GM18508 (cell line): ENCODE measurements at regions not wholly inside any gene's neighbourhood (a gene's known extent, or its start where the extent isn't known, plus 50 kb on each side); places are given as distances from the start of the nearest gene placed in this dataset.

Source experiments
- ATAC-seq: cut with Tn5 transposase; IDR thresholded peaks from one replicate; pipeline ENCODE4 v1.9.1; 2021; ENCODE audit warnings: moderate number of reproducible peaks; ENCODE audit not compliant: insufficient read depth, unreplicated experiment

DNA sequence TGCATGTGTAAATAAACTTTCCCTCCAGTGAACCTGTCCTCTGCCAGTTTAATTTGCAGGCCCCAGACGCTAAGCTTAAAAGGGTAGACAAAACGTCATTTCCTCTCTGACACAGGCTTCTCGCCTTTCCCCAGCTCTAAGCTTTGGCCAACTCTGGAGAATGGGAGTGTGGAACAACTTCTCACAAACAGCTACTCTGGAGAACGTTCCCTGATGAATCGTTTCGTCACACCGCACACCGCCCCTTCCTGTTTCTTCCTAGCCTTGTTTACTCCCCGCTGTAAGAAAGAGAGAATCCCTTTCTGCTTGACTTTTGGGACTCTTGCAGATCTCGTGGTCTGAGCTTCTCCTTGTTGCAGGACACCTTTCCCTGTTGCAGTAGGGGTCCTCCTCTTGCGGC, 564.2 kb downstream of the TCERG1L start:
- no peak for ATAC-seq

DNA sequence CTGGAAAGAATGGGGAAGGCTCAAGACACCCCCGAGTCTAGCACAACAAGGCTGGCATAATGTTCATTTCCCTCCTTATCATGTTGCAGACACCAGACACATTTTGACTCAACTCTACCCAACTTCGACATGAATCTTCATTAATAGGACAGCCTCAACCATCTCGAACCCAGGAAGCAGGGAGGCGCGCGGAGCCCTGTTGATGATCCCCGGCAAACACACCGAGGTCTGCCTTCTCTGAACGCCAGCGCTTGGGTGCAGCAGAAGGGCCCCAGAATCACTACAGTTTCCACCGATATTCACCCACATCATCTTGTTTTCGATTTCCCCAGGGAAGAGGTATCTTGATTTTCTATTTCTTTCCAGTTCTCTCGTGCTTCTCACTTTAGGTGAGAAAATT, 563.6 kb downstream of the TCERG1L start:
- ATAC-seq: no peak

DNA sequence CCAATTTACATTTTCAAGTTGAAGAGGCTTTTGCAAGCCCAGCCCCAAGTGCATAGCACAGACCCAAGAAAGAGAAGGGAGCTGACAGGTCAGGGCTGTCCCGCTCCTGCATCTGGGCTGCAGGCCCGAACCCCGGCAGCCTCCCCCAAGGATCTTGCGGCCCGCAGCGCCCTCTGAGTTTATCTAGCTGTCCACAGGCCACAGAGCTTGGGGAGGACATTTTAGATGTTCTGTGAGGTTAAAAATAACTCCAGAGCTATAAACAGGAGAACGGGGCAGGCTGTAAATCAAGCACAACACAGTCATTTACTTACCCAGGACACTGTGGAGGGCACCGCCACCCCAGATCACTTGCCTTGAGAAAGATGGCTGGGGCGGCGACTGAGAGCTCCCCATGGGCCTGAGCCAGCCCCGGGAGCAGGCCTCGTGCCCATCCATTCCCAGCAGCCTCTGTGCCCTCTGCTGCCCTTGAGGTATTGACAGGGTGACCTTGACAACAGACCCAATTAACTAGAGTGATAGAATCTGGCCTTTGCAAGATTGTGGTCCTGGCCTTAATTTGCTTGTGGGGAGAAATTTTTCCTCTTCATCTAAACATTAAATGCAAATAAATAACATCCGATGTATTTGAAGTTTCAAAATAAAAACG, 563.0 kb downstream of the TCERG1L start:
- ATAC-seq: no peak

DNA sequence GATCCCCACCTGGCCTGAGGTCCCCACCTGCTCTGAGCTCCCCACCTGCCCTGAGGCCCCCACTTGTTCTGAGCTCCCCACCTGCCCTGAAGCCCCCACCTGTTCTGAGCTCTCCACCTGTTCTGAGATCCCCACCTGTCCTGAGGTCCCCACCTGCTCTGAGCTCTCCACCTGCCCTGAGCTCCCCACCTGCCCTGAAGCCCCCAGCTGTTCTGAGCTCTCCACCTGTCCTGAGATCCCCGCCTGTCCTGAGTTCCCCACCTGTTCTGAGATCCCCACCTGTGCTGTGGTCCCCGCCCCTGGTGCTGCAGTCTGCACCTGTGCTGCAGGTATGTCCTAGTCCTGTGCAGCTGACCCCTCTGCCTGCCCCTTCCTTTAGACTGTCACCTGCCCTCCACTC, 561.6 kb downstream of the TCERG1L start:
- no peak for ATAC-seq

DNA sequence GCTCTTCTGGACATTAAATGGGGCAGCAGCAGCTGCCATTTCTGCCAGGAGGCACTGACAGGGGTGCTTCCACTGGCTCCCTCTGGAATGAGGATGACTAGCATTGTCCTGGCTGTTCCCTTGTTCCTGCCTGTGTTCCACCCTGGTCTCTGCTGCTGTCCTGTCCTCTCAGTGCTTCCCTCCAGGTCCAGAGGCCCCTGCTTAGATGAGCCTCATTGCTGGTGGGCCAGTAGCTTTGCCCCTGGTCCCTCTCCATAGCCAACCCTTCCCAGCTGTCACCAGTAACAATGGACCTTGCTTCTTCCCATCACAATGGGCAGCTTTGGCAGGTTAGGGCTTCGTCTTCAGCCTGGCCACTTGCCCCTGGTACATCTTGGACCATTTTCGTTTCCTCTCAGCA, 561.1 kb downstream of the TCERG1L start:
- no peak for ATAC-seq

DNA sequence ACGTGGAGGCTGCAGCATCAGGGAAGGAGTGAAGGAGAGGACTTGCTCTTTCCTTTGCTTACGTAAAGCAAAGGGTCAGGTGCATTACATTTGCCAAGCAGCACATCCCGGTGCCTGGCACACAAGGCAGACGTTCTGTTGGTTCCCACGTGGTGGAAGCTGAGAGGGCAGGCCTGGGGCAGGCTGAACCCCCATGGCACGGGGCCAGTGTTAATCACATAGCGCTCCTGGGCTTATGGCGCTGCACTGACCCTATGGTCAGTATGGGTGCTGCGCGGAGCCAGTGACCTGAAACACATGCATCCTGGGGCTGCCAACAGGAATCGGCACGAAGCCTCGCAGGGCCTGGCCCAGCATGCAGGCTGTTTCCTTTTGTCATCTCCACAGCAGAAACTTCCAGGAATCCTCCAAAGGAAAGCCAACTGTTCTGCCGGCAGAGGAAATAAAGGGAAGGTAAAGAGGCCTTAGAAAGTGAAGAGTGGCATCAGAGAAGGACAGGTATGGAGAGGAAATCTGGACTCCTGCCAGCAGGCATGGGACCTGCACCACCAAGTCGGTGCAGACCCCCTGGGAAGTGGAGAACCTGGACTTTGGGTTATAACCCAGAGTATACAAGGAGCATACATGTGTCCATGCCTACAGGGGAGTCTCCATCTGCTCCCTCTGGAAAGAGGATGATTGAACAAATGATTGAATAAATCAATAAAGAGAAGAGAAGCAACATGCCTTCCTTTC, 560.2 kb downstream of the TCERG1L start:
- no peak for ATAC-seq

DNA sequence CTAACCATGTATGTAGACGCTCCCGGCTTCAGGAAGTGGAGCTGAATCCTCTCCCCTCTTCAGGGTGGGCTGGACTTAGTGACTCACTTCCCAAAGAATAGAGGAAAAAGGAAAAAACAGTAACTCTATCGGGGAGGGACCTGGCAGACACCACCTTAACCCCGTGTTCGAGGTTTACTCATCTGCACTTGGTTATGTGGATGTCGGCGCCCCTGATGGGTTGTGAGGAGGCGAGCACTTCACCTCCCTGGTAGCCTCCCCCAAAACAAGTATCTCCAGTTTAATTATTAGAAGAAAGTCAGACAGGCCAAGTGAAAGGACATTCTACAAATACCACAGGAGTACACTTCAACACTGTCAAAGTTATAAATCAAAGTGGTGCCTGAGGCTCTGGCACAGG, 559.7 kb downstream of the TCERG1L start:
- ATAC-seq: no peak

DNA sequence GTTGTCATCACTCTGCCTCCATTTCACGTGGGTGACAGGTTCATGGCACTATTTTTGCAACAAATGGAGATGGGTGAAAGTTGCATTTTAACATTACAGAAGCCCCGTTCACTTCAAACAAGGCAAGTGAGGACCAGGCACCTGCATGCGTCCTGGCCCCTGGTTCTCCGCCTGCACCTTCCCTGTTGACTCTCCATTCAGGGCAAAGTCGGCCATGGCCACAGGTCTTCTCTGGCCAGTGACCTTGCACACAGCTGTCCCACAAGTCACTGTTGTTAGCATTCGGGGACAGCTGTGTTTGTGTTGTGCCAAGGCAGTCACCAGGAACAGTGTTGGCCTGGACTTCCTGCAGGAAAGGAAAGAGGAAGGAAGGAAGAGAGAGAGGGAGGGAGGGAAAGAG, 554.9 kb downstream of the TCERG1L start:
- no peak for ATAC-seq

DNA sequence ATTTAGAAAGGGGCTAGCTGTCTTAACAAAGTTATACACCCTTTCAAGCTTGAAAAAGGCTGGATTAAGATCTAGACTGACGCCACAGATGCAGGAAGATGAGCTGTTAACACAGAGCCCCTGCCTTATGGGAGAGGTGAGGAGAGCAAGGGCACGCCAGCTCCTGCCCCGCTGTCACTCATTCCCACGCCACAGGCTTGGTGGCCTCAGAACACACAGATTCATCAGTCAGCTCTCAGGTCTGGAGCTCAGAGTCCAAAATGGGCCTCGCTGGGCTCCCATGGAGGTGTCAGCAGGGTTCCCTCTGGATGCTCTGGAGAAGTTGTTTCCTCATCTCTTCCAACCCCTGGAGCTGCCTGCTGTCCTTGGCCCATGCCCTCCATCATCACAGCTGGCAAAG, 554.2 kb downstream of the TCERG1L start:
- no peak for ATAC-seq

DNA sequence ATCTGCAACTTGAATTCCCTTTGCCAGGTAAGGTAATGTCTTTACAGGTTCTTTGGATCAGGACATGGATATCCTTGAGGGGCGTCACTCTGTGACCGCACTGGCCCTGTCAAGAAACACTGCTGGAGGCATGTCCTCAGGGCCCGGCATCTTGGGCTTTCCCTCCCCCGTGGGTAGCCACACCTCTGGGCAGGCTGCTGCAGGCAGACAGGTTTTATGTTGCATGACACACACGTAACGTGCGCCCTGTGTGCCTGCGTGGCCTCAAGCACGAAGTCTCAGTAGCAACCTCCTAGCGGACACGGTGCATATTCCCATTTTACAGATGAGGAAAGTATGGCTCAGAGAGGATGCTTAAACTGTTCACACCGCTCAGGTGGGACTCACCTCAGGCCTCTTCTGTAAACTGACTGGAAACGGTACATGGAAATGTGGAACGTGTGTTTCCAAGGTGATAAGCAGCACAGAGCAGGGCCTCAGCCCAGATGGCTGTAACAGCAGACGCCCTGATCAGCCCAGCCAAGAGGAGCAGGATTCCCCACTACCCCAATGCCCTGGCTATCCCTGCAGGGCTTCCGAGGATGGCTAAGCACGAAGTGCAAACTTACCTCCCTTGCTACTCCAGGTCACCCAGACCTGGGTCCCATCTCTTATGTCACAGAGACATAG, 553.6 kb downstream of the TCERG1L start:
- ATAC-seq: no peak

DNA sequence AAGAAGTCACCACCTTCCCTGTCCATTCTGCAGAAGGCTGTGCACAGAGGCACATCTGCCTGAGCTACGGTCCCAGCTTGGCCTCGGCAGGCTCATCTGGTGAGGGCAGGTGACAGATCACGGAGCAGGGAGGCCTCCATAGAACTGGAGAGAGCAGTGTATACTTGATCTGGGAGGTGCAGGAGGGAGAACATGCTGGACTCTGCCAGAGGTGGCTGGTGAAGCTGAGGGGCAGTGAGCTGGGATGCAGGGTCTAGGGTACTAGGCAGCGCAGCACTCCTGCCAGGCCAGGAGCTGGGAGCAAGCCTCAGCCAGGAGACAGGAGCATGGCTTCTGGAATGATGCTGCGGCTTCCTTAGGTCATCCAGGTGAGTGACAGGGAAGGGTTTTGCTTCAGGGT, 553.0 kb downstream of the TCERG1L start:
- no peak for ATAC-seq

DNA sequence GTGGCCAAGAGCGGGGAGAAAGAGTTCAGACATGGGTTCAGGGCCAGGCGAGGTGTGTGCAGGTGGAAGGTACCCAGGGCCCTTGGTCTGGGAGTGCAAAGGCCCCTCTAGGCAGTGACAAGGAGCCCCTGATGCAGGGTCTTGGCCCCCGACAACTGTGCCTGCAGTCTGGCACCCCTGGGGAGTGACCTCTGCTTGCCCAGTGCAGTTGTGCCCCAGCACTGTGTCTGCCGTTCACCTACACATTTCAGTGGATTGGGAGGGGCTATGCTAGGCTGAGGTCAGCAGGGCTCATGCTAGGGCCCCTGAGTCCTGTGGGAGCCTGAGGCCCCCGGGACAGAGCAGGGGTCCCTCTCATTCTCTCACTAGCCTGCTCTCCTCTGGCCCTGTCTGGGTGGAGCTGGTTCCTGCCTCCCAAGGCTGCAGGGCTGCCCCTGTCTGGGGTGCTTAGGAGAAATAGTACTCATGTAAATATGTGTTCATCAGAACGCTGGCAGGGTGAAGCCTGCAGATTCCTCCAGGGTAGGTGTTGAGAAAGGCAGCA, 550.4 kb downstream of the TCERG1L start:
- no peak for ATAC-seq

DNA sequence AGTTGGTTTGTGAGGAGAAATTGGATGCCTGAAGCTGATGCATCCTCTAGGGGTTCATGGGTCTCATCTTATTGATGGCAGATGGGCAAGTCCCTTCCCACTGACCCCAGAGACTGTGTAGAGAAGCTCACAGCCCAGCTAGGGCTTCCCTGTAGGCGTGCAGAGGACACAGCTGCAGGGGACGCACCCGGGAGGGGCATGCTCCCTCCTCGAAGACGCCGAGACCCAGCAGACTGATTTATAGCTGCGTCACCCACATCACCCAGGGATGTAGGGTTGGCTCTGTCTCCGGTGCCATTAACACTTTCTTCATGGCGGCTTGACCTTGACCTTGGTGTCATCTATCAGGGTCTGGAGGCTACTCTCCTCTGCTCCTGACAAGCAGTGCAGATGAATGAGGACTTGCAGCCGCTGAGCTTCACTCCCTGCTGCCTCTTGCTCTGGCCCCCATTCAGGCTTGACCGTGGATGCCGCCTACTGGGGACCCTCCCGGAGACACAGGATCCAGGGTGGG, 549.7 kb downstream of the TCERG1L start:
- ATAC-seq: no peak

DNA sequence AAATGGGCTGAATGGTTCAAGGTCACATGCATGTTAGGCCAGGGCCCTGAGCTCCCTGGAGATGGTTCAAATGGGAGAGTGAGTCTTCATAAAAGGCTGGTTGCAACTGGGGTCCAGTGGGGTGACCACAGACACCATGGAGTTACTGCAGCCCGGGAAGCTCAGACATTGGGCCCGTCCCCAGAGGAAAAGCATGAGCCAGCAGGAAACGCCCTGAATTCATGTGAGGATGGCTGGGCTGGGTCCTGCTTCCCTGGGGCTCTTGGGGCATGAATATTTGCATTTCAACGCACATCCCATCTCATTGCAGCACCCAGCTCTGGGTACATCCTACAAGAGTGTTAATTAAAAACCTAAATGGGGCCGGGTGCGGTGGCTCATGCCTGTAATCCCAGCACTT, 549.0 kb downstream of the TCERG1L start:
- no peak for ATAC-seq

DNA sequence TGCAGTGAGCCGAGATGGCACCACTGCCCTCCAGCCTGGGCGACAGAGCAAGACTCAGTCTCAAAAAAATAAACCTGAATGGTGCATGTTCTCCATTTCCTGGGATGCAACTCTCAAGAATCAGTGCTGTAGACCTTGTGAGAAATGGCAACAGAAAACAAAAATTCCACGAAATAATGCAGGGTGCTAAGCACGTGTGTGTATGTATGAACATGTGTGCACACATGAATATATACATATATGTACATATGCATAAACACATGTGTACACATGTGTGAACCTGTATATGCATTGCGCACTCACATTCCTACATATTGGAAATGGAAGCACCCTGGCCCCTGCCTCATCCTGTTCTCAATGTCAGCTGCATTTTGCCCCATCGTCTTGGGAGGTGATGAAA, 548.5 kb downstream of the TCERG1L start:
- no peak for ATAC-seq

DNA sequence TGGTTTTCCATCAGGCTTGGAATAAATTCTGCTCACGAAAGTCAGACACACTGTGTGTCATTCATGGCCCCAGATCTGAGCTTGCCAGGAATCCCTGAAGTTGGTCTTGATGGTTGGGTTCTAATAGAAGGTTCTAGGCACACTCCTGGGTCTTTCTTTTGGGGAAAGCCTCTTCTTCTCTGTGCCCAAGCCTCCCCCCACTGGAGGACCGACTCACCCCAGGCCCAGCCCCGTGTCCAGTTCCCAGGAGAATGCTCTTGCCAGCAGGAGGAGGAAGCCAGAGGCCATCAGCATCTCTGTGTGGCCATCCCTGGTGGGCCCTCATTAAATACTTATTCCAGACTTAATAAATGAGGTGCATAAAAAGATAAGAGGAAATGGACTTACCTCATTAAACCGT, 548.0 kb downstream of the TCERG1L start:
- ATAC-seq: no peak

DNA sequence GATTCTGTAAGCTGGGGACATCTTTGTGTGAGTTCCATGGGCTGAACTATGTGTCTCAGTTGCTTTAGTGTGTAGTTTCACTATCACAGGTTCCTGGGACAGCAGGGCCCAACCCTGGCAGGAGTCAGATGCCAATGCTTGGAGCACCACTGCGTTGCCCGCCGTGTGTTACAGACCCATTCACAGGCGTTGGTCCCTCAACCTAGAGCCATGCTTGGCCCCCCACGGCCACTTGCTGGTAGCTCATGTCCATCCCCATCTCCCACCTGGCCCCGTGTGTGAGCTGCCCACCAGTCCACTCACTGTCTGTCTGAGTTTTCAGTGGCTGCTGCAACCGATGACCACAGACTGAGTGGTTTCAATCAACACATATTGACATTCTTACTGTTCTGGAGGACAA, 546.9 kb downstream of the TCERG1L start:
- ATAC-seq: no peak

DNA sequence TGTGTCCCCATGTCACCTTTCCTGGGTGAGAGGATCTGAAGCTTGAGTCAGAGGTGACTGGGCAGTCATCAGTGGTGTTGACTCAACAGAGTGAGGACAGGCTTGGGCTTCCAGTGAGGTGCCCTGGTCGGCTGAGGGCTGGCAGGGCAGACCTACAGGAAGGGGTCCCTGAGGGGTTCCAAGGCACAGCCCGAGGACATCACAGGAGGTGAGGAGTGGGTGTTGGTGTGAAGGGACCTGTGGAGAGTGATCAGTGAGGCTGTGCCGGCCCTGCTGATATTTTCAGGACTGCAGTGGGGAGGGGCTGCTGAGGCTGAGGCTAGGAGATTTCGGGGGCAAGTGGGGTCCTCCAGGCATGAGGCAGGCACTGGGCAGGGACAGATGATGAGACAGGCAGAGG, 545.5 kb downstream of the TCERG1L start:
- ATAC-seq: no peak

DNA sequence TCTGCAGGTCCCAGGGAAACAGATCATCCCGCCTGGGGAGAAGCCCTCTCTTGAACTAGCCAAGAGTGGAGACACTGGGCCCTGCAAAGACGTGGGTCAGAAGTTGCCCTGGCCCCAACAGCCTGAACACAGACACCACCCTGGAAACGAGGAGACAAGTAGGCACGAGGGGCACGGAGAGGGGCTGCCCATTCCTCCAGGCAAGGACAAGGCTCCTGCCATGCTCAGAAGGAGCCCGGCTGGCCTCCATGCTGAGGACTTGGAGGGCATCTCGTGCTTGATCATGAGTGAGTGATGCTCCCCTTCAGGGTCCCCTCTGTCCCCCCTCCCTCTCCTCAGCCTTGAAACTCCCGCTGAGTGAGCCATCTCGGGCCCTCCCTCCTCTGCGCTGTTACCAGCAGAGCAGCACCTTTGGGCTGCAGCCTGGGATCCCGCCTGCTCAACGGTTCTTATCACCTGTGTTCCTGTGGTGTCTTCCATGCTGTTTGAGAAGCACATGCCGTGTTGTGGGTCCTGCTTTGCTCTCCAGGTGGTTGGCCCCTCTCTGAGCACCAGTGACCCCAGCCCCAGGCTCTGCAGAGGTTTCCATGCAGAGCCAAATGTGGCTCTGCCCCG, 544.3 kb downstream of the TCERG1L start:
- ATAC-seq: no peak

DNA sequence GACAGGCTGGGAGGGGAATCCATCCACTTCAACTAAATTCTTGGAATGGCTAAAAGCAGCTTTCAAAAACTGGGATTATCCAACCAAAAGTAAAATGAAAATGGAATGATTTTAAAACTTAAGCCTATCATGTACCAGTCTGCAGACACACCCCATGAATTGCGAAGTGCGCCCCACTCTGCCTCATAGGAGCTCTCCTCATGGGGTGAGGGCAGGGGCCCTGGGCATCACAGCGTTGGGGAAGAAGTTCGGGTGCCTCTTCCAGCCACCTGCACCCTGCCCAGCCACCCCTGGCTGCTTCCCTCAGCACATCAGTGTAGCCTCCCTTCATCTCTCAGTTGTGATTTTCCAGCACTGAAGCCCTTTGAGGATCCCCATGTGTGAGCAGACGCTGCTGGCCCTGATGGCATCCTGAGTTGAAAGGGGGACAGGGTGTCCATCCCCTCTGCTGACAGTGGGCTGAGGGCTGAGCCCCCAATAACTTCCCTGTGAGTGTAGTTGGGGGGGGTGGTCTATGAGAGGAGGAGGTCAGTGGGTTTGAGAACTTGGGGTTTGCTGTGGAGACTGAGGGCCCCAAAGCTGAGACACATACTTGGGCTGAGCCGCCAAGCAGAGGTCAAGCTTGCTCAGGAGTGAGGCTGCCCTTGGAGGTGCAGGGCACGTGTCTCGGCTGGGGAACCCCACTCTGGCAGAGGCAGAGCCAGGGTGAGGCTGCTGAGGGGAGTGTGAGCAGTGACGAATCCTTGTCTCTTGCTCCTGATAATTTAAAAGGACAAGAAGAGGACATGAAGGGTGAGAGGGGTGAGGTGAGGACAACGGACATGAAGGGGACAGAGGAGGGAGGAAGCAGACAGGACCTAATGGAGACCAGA, 542.1 kb downstream of the TCERG1L start:
- ATAC-seq: no peak
